Body of pancreas (tissue), 4 donors: ENCODE measurements at regions not wholly inside any gene's neighbourhood (a gene's known extent, or its start where the extent isn't known, plus 50 kb on each side); places are given as distances from the start of the nearest gene placed in this dataset.

Source experiments
- CTCF ChIP-seq, 7 experiments: fragments of 450-650 bp in 4 of 7; fragments of 200-600 bp in 3 of 7; sonication (generic) in 3 of 7; IDR thresholded peaks; one replicate each; pipeline ENCODE4 v1.5.1; 2016 to 2019; ENCODE audit warnings: antibody characterized with exemption in 7 of 7
- POLR2A ChIP-seq, 3 donors: fragments of 450-650 bp; IDR thresholded peaks; one replicate each; pipeline ENCODE4 v1.6.1; 2016; ENCODE audit warnings: antibody characterized with exemption in 3 of 3, mild to moderate bottlenecking in 2 of 3

- TF ChIP-seq CTCF (IDR thresholded peaks at IDR 0.05) (no peak), POLR2A (IDR thresholded peaks at IDR 0.05) (no peak)
Measured at GRCh38 chr12:74071182-74071581, 466.5 kb upstream of the ATXN7L3B start.
